Panc1 (cell line): ENCODE measurements at regions not wholly inside any gene's neighbourhood (a gene's known extent, or its start where the extent isn't known, plus 50 kb on each side); places are given as distances from the start of the nearest gene placed in this dataset.

Experiments
- POLR2AphosphoS5 ChIP-seq: IDR thresholded peaks from 2 replicates; pipeline ENCODE4 v1.6.1; 2012; ENCODE audit warnings: mild to moderate bottlenecking, low read depth, low read length, moderate library complexity
- SIN3A ChIP-seq: IDR thresholded peaks from 2 replicates; pipeline ENCODE4 v1.6.1; 2012; ENCODE audit warnings: low read depth, mild to moderate bottlenecking, low read length, moderate library complexity, borderline replicate concordance; ENCODE audit not compliant: insufficient read depth
- TCF7L2 ChIP-seq: IDR thresholded peaks from 2 replicates; pipeline ENCODE4 v1.6.1; 2011; ENCODE audit warnings: mild to moderate bottlenecking, low read depth, low read length, inconsistent platforms
- TF ChIP-seq, protein P1 (sequence below): fragments of 450-650 bp; IDR thresholded peaks from 2 replicates; pipeline ENCODE4 v1.5.1; 2017; ENCODE audit warnings: mild to moderate bottlenecking
- TF ChIP-seq, protein P2 (sequence below), 2 experiments: IDR thresholded peaks; 2 replicates each; pipeline ENCODE4 v1.6.1; 2011 to 2012; ENCODE audit warnings: low read depth in 2 of 2, control low read depth in 1 of 2, low read length in 1 of 2, mild to moderate bottlenecking in 1 of 2, moderate library complexity in 1 of 2; ENCODE audit not compliant: insufficient read depth in 1 of 2

DNA sequence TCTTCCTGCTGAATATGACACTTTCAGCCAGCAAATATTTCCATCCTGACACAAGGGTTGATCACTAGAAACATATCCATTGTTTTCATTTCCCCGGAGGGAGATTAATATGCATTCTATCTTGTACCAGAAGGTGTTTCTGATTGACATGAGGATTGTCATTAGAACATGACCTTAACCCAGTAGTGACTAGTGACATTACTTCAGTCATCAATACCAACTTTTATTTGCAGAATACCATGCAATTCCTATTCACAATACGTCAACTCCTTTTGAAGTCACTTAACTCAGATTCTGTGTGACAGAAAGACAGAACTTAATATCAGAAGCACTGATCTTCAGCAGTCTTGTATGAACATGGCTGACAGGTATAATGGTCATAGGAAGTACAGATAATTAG lies 1108.9 kb upstream of the CRIM1 start:
- TF ChIP-seq, protein P1, sequence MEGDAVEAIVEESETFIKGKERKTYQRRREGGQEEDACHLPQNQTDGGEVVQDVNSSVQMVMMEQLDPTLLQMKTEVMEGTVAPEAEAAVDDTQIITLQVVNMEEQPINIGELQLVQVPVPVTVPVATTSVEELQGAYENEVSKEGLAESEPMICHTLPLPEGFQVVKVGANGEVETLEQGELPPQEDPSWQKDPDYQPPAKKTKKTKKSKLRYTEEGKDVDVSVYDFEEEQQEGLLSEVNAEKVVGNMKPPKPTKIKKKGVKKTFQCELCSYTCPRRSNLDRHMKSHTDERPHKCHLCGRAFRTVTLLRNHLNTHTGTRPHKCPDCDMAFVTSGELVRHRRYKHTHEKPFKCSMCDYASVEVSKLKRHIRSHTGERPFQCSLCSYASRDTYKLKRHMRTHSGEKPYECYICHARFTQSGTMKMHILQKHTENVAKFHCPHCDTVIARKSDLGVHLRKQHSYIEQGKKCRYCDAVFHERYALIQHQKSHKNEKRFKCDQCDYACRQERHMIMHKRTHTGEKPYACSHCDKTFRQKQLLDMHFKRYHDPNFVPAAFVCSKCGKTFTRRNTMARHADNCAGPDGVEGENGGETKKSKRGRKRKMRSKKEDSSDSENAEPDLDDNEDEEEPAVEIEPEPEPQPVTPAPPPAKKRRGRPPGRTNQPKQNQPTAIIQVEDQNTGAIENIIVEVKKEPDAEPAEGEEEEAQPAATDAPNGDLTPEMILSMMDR, result no peak
- no peak for TF ChIP-seq SIN3A
- TF ChIP-seq POLR2AphosphoS5, result no peak
- TF ChIP-seq, protein P2, sequence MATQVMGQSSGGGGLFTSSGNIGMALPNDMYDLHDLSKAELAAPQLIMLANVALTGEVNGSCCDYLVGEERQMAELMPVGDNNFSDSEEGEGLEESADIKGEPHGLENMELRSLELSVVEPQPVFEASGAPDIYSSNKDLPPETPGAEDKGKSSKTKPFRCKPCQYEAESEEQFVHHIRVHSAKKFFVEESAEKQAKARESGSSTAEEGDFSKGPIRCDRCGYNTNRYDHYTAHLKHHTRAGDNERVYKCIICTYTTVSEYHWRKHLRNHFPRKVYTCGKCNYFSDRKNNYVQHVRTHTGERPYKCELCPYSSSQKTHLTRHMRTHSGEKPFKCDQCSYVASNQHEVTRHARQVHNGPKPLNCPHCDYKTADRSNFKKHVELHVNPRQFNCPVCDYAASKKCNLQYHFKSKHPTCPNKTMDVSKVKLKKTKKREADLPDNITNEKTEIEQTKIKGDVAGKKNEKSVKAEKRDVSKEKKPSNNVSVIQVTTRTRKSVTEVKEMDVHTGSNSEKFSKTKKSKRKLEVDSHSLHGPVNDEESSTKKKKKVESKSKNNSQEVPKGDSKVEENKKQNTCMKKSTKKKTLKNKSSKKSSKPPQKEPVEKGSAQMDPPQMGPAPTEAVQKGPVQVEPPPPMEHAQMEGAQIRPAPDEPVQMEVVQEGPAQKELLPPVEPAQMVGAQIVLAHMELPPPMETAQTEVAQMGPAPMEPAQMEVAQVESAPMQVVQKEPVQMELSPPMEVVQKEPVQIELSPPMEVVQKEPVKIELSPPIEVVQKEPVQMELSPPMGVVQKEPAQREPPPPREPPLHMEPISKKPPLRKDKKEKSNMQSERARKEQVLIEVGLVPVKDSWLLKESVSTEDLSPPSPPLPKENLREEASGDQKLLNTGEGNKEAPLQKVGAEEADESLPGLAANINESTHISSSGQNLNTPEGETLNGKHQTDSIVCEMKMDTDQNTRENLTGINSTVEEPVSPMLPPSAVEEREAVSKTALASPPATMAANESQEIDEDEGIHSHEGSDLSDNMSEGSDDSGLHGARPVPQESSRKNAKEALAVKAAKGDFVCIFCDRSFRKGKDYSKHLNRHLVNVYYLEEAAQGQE (IDR thresholded peaks at IDR 0.05; ENCODE audit: insufficient read depth in 1 of 2, low read depth in 2 of 2, low read length in 1 of 2), result no peak
- TF ChIP-seq TCF7L2, result no peak
